AG20443 (cell line): ENCODE measurements at regions not wholly inside any gene's neighbourhood (a gene's known extent, or its start where the extent isn't known, plus 50 kb on each side); places are given as distances from the start of the nearest gene placed in this dataset.
A peak's percentile ranks its signal among the peaks of the same experiment; 100 is the strongest.

Experiments used
- DNase-seq: peaks from one replicate; pipeline ENCODE4 v3.0.0; 2012; ENCODE audit warnings: low spot score, mixed read lengths

DNA sequence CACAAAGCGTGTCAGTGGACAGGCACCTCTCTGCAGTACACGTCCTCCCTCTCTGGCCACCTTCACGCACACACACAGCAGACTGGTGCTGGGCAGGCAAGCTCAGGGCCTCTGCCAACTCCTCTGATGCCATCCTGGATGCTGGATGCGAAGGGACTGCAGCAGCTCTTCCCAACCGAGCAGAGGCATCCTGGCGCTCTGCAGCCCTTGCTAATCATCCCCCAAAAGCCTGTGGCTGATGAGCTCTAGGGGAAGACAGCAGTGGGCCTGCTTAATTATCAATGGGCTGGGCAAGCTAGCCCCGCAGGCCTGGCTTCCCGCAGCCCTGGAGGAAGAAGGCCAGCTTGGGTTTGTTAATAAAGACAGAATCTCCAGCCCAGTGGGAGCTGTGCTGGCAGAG is 71.3 kb upstream of the TEX51 start:
- no peak for DNase-seq

DNA sequence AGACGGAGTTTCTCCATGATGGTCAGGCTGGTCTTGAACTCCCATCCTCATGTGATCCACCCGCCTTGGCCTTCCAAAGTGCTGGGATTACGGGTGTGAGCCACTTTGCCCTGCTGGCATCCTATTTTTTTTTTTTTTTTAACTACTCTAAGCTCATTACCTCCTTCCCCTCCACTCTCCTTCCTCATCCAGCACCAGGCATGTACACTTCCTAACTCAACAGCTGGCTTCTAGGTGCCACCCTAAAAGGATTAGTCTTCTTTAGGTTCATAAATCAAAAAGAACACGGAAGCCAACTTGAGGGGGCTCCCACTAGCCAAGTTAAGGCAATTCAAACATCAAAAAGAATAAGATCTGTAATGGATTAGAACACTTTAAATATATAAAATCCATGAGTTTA is 70.6 kb upstream of the TEX51 start:
- DNase-seq: no peak

GRCh38 chr2:126828491-126828890 is 70.2 kb upstream of the TEX51 start:
- no peak for DNase-seq

- no peak for DNase-seq
Measured at GRCh38 chr2:126831234-126832005, 67.3 kb upstream of the TEX51 start.

- DNase-seq: no peak
Measured at GRCh38 chr2:126832014-126832413, 66.7 kb upstream of the TEX51 start.

GRCh38 chr2:126832757-126833156 is 65.9 kb upstream of the TEX51 start:
- DNase-seq: no peak

GRCh38 chr2:126834006-126834659 is 64.6 kb upstream of the TEX51 start:
- no peak for DNase-seq

GRCh38 chr2:126835261-126835660 is 63.4 kb upstream of the TEX51 start:
- no peak for DNase-seq

- DNase-seq: peak; percentile 3
Measured at GRCh38 chr2:126835831-126836230, 62.9 kb upstream of the TEX51 start.

- peak; percentile 4 for DNase-seq
Measured at GRCh38 chr2:126836761-126837679, 61.7 kb upstream of the TEX51 start.

GRCh38 chr2:126837966-126838715 is 60.5 kb upstream of the TEX51 start:
- DNase-seq: peak; percentile 4

DNA sequence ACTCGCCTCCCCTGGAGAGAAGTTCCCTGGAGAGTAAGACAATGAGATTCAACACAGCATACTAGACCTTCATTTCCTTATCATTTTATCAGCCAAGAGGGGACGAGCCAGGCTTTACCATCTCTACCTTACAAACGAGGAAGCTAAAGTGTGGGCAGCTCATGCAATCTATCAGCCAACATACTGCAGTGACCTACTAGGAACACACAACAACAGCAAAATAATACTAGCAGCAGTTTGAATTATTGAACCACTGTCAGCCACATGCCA is 60.0 kb upstream of the TEX51 start:
- no peak for DNase-seq

GRCh38 chr2:126839796-126840195 is 58.9 kb upstream of the TEX51 start:
- DNase-seq: no peak

- no peak for DNase-seq
Measured at GRCh38 chr2:126843081-126843480, 55.6 kb upstream of the TEX51 start.

GRCh38 chr2:126846241-126846640 is 52.4 kb upstream of the TEX51 start:
- DNase-seq: no peak
